Esophagus muscularis mucosa (tissue), 4 donors: ENCODE measurements at regions not wholly inside any gene's neighbourhood (a gene's known extent, or its start where the extent isn't known, plus 50 kb on each side); places are given as distances from the start of the nearest gene placed in this dataset.

Experiments
- DNase-seq: peaks from one replicate; pipeline ENCODE4 v3.0.0-alpha.2; 2017; ENCODE audit errors: extremely low spot score
- H3K27ac ChIP-seq, 4 donors: fragments of 200-600 bp; sonication (generic); replicated peaks in 1 of 4; 1 replicate in 3 of 4; 2 replicates in 1 of 4; pipeline ENCODE4 v1.5.1; 2016 to 2019; ENCODE audit warnings: mild to moderate bottlenecking in 1 of 4
- H3K27me3 ChIP-seq, 4 donors: fragments of 200-600 bp; sonication (generic); one replicate each; pipeline versions ENCODE4 v1.5.1 to v1.6.0; 2016 to 2019
- H3K36me3 ChIP-seq, 4 donors: fragments of 200-600 bp; sonication (generic); one replicate each; pipeline ENCODE4 v1.5.1; 2016 to 2019
- H3K4me1 ChIP-seq, 4 donors: fragments of 200-600 bp; sonication (generic); one replicate each; pipeline ENCODE4 v1.5.1; 2016 to 2019
- H3K4me3 ChIP-seq, 4 donors: fragments of 200-600 bp; sonication (generic); 1 replicate in 2 of 4; 2 replicates in 2 of 4; pipeline ENCODE4 v1.5.1; 2016 to 2019; ENCODE audit warnings: mild to moderate bottlenecking in 4 of 4, moderate library complexity in 1 of 4
- H3K9me3 ChIP-seq, 4 donors: fragments of 200-600 bp; sonication (generic); 1 replicate in 3 of 4; 2 replicates in 1 of 4; pipeline ENCODE4 v1.5.1; 2016 to 2019
- CTCF ChIP-seq, 3 experiments: fragments of 200-600 bp in 2 of 3; fragments of 450-650 bp in 1 of 3; sonication (generic) in 2 of 3; IDR thresholded peaks; one replicate each; pipeline ENCODE4 v1.5.1; 2017 to 2019; ENCODE audit warnings: antibody characterized with exemption in 3 of 3, mild to moderate bottlenecking in 2 of 3, moderate library complexity in 1 of 3
- EP300 ChIP-seq: sonication (generic); formaldehyde crosslinking; IDR thresholded peaks from one replicate; pipeline ENCODE4 v1.6.1; 2017; ENCODE audit warnings: antibody characterized with exemption
- POLR2A ChIP-seq: fragments of 450-650 bp; IDR thresholded peaks from one replicate; pipeline ENCODE4 v1.6.1; 2017; ENCODE audit warnings: antibody characterized with exemption, moderate library complexity, mild to moderate bottlenecking, low read depth
- POLR2AphosphoS5 ChIP-seq, 2 donors: sonication (generic); formaldehyde crosslinking; IDR thresholded peaks; one replicate each; pipeline ENCODE4 v1.6.1; 2017; ENCODE audit warnings: antibody characterized with exemption in 2 of 2
- WGBS: methylation state at CpG from one replicate; pipeline ENCODE4 v1.1.5; 2018; 5-methylcytosine and 5-hydroxymethylcytosine counted together
- intact Hi-C: fragments of 100-400 bp; cut with DNase I; formaldehyde crosslinking; loops from one replicate; pipeline ENCODE4 v1.15.1; 2023

DNA sequence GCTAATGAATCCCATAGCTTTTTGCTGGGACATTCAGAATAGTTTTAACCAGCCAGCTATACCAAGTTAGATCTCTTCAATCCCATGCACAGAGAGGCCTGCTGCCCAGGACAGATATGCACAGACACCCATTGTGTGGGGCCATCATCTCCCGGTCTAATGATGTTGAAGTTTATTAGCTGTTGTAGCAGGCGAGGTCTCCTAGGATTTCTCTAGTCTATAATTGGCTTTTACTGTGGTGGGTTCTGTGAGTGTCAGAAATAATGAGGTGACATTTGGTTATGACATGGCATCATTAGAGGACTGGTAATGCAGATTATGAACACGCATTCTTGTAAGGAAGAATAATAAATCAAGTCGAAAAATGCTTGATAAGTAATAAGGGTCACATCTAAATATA is 81.4 kb upstream of the PLPP4 start:
- WGBS = 63% methylated on average over 4 of the region's 4 CpGs
- H3K4me1 ChIP-seq = no peaks in the 10 kb centered on the region
- DNase-seq = peak; percentile 74

DNA sequence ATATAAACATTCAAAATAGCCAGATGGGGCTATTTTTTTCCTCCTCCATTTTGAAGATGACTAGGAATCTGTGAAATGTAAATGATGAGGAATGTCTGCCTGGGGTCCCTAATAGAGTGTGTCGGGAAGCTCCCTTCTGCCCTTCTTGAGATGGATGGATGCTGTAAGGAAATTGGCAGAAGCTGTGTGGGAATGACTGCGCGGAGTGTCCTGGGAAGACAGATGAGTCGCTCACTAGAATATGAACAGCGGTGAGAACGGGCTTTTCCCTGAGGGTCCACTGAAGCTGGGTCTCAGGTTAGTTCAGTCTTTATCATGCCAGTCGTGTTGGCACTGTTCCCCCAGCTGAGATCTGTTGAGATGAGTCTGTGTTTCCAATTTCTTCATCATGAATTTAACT is 75.1 kb upstream of the PLPP4 start:
- 79% methylated on average over 6 of the region's 7 CpGs for WGBS
- Histone ChIP-seq H3K4me1 (no peaks in the 10 kb centered on the region), H3K9me3 (no peaks in the 10 kb centered on the region), H3K27ac (no peak overlapping the region), H3K36me3 (no peaks in the 10 kb centered on the region), H3K4me3 (no peak overlapping the region), H3K27me3 (peaks cover 0 to 8% (median 0%) of the 10 kb centered on the region in 4 donors)
- no peak for TF ChIP-seq POLR2A
- no peak for TF ChIP-seq EP300
- TF ChIP-seq POLR2AphosphoS5 (IDR thresholded peaks at IDR 0.05) = no peak
- no peak for TF ChIP-seq CTCF (IDR thresholded peaks at IDR 0.05)
- no peak for DNase-seq
- intact Hi-C loops = no loop called here

More for the DNA sequence above, 81.4 kb upstream of the PLPP4 start:
- no peaks in the 10 kb centered on the region for H3K27me3 ChIP-seq
- no peaks in the 10 kb centered on the region for H3K9me3 ChIP-seq
- intact Hi-C loops = no loop called here
- no peaks in the 10 kb centered on the region for H3K36me3 ChIP-seq
- H3K27ac ChIP-seq = no peak overlapping the region
- H3K4me3 ChIP-seq = no peak overlapping the region
- TF ChIP-seq POLR2A = no peak
- TF ChIP-seq CTCF (IDR thresholded peaks at IDR 0.05) = no peak
- no peak for TF ChIP-seq POLR2AphosphoS5 (IDR thresholded peaks at IDR 0.05)
- no peak for TF ChIP-seq EP300

GRCh38 chr10:120382360-120382759 is 74.7 kb upstream of the PLPP4 start:
- Histone ChIP-seq H3K36me3 (no peaks in the 10 kb centered on the region), H3K27ac (no peak overlapping the region), H3K9me3 (no peaks in the 10 kb centered on the region), H3K4me3 (no peak overlapping the region), H3K27me3 (peaks cover 0 to 8% (median 0%) of the 10 kb centered on the region in 4 donors), H3K4me1 (no peaks in the 10 kb centered on the region)
- DNase-seq = no peak
- intact Hi-C loops = no loop called here
- TF ChIP-seq POLR2A (no peak), EP300 (no peak)
- 80% methylated on average over 1 of the region's 1 CpG for WGBS

DNA sequence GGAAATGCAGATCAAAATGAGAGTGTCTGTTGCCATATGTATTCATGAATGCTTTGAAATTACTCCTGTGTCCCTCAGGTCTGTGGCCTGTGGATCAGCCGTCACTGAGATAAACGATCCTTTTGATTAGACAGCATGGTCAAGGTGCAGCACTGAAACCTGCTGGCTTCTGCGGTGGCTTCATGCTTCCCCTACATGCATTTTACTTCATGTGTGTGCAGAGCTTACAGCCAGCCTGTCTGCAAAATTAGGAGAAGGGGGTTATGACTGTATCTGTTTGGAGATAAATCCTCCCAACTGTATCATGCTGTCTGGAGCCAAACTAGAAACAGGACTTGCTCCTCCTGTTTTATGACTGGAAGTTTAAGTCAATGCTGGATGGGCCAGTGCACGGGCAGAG is 71.0 kb upstream of the PLPP4 start:
- Histone ChIP-seq H3K9me3 (no peaks in the 10 kb centered on the region), H3K27ac (no peak overlapping the region), H3K4me1 (no peaks in the 10 kb centered on the region), H3K36me3 (no peaks in the 10 kb centered on the region), H3K4me3 (no peak overlapping the region), H3K27me3 (peaks cover 0 to 8% (median 0%) of the 10 kb centered on the region in 4 donors)
- no peak for DNase-seq
- 48% methylated on average over 4 of the region's 4 CpGs for WGBS
- intact Hi-C loops = no loop called here
- TF ChIP-seq POLR2AphosphoS5 (IDR thresholded peaks at IDR 0.05) (no peak), EP300 (no peak), POLR2A (no peak), CTCF (IDR thresholded peaks at IDR 0.05) (no peak)

DNA sequence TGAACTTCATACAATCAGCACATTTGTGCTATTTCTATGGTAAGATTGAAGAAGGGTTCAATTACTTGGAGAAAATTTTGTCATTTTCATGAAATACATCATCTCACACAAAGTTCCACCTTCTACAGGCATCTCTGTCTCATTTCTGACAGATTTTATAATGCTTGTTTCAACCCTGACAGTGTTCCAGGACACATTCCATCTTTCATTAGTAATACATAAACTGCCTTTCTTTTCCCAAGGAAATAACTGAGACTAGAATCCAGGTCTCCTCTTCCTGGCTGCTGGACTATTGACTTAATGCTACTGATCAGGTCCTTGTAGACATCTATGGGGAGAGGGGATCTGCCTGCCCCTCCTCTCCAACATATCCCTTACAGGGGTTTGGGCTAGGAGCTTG is 70.1 kb upstream of the PLPP4 start:
- H3K27me3 ChIP-seq = peaks cover 0 to 8% (median 0%) of the 10 kb centered on the region in 4 donors
- no peaks in the 10 kb centered on the region for H3K4me1 ChIP-seq
- intact Hi-C loops = no loop called here
- no peak for DNase-seq
- TF ChIP-seq EP300 (no peak), POLR2A (no peak), POLR2AphosphoS5 (IDR thresholded peaks at IDR 0.05) (no peak), CTCF (IDR thresholded peaks at IDR 0.05) (no peak)
- H3K27ac ChIP-seq = no peak overlapping the region
- H3K4me3 ChIP-seq = no peak overlapping the region
- no peaks in the 10 kb centered on the region for H3K36me3 ChIP-seq
- no peaks in the 10 kb centered on the region for H3K9me3 ChIP-seq
